GM12874 (cell line): ENCODE measurements at regions not wholly inside any gene's neighbourhood (a gene's known extent, or its start where the extent isn't known, plus 50 kb on each side); places are given as distances from the start of the nearest gene placed in this dataset.

Experiments used
- TF ChIP-seq, protein P1 (sequence below): IDR thresholded peaks from 2 replicates; pipeline ENCODE4 v1.5.1; 2011; ENCODE audit warnings: low read depth, mild to moderate bottlenecking, control low read depth, low read length, moderate library complexity; ENCODE audit not compliant: insufficient read depth

GRCh38 chr15:96896766-96897165, 566.3 kb downstream of the NR2F2 start:
- TF ChIP-seq, protein P1, sequence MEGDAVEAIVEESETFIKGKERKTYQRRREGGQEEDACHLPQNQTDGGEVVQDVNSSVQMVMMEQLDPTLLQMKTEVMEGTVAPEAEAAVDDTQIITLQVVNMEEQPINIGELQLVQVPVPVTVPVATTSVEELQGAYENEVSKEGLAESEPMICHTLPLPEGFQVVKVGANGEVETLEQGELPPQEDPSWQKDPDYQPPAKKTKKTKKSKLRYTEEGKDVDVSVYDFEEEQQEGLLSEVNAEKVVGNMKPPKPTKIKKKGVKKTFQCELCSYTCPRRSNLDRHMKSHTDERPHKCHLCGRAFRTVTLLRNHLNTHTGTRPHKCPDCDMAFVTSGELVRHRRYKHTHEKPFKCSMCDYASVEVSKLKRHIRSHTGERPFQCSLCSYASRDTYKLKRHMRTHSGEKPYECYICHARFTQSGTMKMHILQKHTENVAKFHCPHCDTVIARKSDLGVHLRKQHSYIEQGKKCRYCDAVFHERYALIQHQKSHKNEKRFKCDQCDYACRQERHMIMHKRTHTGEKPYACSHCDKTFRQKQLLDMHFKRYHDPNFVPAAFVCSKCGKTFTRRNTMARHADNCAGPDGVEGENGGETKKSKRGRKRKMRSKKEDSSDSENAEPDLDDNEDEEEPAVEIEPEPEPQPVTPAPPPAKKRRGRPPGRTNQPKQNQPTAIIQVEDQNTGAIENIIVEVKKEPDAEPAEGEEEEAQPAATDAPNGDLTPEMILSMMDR, result no peak

DNA sequence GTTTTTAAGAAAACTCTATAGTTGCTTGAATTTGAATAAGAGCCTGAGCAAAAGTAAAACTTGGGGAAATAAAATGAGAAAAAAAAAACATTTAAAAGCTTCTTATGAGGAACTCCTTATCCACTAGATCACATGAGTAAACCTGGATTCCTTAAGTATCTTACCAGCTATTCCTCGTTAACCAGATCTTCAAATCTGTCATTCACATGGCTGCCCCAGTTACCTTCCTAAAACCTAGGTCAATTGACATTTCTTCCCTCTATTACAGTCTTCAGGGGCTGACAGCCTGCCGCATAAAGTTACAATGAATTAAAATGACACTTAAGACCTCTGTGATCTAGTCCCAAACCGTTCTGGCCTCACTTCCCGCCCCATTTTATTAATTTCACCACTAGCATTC, 583.6 kb downstream of the NR2F2 start:
- TF ChIP-seq, protein P1, result no peak

DNA sequence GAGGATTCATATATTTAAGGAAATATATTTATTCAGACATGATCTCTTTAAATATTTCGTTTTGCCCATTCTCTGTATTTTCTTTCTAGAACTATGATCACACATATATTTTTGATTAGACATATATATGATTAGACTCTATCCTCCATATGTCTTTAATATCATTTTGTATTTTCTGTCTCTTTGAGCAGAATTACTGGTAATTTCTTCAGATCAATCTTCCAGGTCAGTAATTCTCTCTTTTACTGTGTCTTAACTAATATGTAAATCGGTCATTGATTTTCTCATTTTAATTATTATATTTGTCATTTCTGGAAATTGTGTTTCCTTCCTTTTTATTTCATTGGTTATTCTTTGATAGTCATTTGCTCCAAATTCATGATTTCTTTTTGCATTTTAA, 586.2 kb downstream of the NR2F2 start:
- TF ChIP-seq, protein P1, result no peak

DNA sequence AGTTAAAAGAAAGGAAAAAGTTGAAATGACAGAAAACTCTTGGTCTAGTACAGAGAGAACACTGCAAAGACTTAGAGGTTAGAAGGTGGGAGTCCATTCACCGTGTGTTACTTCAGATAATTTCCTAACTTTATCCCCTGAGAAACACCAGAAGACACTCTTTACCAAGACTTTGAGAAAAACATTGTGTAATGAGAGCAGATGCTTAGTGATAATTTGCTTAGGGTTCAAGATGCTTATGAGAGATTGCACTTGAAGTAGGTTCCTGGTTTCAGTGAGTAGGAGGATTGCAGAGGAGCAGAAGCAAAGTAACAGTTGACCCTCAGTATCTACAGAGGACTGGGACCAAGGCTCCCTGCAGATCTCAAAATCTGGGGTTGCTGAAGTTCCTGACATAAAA, 594.1 kb downstream of the NR2F2 start:
- TF ChIP-seq, protein P1, result no peak

- TF ChIP-seq, protein P1, result no peak
These were observed 617.1 kb downstream of the NR2F2 start for GRCh38 chr15:96947296-96948229.

GRCh38 chr15:96948981-96949380, 618.5 kb downstream of the NR2F2 start:
- TF ChIP-seq, protein P1, result no peak

DNA sequence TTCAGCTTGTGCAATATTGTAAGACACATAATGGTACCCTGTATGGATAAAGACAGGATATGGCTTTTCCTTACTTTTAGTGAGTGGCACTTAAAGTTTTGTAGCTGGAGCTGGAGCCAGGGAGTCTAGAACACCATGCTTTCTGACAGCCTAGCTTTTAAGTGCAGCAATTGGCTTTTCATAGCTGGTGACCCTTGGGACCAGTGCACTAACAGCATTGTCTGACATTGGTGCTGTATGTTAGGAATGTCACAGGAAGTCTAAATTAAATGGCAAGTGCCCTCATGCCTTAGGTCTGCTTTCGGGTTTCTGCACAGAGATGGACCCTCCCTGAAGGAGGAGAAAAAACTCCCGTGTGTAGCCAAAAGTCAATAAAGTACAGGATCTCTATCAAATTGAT, 628.2 kb downstream of the NR2F2 start:
- TF ChIP-seq, protein P1, result no peak
